DOHH2 (cell line): ENCODE measurements at regions not wholly inside any gene's neighbourhood (a gene's known extent, or its start where the extent isn't known, plus 50 kb on each side); places are given as distances from the start of the nearest gene placed in this dataset.

Experiments used
- H3F3A ChIP-seq: fragments of 200-600 bp; sonication (generic), shearing (Covaris generic); 2 replicates; pipeline ENCODE4 v1.6.0; 2016; ENCODE audit warnings: antibody characterized with exemption, mild to moderate bottlenecking; ENCODE audit not compliant: control insufficient read depth, insufficient read depth
- H3K27ac ChIP-seq: fragments of 200-600 bp; sonication (generic); 2 replicates; pipeline ENCODE4 v1.5.1; 2014; ENCODE audit warnings: low read depth, mild to moderate bottlenecking, low read length, moderate library complexity
- H3K27me3 ChIP-seq: fragments of 200-600 bp; sonication (generic); 2 replicates; pipeline ENCODE4 v1.6.1; 2014; ENCODE audit warnings: mild to moderate bottlenecking, low read length, mixed read lengths; ENCODE audit not compliant: control insufficient read depth
- H3K36me3 ChIP-seq: fragments of 200-600 bp; sonication (generic); 2 replicates; pipeline ENCODE4 v1.6.1; 2014; ENCODE audit warnings: mild to moderate bottlenecking, low read length, moderate library complexity, mixed read lengths; ENCODE audit not compliant: control insufficient read depth
- H3K4me1 ChIP-seq: fragments of 200-600 bp; sonication (generic); 2 replicates; pipeline ENCODE4 v1.6.1; 2014; ENCODE audit warnings: mild to moderate bottlenecking, low read length, mixed read lengths; ENCODE audit not compliant: control insufficient read depth
- H3K4me2 ChIP-seq: fragments of 200-600 bp; sonication (generic); 2 replicates; pipeline ENCODE4 v1.6.0; 2014; ENCODE audit warnings: mild to moderate bottlenecking, low read length, moderate library complexity
- H3K4me3 ChIP-seq: fragments of 200-600 bp; sonication (generic); 2 replicates; pipeline ENCODE4 v1.5.1; 2014; ENCODE audit warnings: mild to moderate bottlenecking, low read length, mixed read lengths
- H3K79me2 ChIP-seq: fragments of 200-600 bp; sonication (generic); 2 replicates; pipeline ENCODE4 v1.6.1; 2014; ENCODE audit warnings: mild to moderate bottlenecking, low read length, mixed read lengths; ENCODE audit not compliant: control insufficient read depth
- H3K9me2 ChIP-seq: fragments of 200-600 bp; sonication (generic); replicated peaks from 2 replicates; pipeline ENCODE4 v1.6.1; 2014; ENCODE audit warnings: mild to moderate bottlenecking, low read length, mixed read lengths; ENCODE audit not compliant: control insufficient read depth
- H3K9me3 ChIP-seq: fragments of 200-600 bp; sonication (generic); 2 replicates; pipeline ENCODE4 v1.6.1; 2014; ENCODE audit warnings: antibody characterized with exemption, low read length, mixed read lengths; ENCODE audit not compliant: control insufficient read depth, insufficient read depth
- H4K20me1 ChIP-seq: fragments of 200-600 bp; sonication (generic); 2 replicates; pipeline ENCODE4 v1.6.0; 2014; ENCODE audit warnings: low read depth, mild to moderate bottlenecking, antibody characterized with exemption, low read length, moderate library complexity; ENCODE audit not compliant: control insufficient read depth, insufficient read depth
- EZH2phosphoT487 ChIP-seq: fragments of 200-600 bp; sonication (generic); IDR thresholded peaks from 2 replicates; pipeline ENCODE4 v1.6.1; 2017; ENCODE audit warnings: borderline replicate concordance, mild to moderate bottlenecking, antibody characterized with exemption, low read length, moderate library complexity, mixed read lengths
- TF ChIP-seq, protein P1 (sequence below): fragments of 200-600 bp; sonication (generic); IDR thresholded peaks from one replicate; pipeline ENCODE4 v1.5.1; 2014; ENCODE audit warnings: antibody characterized with exemption, mild to moderate bottlenecking, low read depth, low read length; ENCODE audit not compliant: poor library complexity, severe bottlenecking

GRCh38 chr3:26193558-26193957, 403.7 kb downstream of the OXSM start:
- no peak for TF ChIP-seq EZH2phosphoT487
- TF ChIP-seq, protein P1, sequence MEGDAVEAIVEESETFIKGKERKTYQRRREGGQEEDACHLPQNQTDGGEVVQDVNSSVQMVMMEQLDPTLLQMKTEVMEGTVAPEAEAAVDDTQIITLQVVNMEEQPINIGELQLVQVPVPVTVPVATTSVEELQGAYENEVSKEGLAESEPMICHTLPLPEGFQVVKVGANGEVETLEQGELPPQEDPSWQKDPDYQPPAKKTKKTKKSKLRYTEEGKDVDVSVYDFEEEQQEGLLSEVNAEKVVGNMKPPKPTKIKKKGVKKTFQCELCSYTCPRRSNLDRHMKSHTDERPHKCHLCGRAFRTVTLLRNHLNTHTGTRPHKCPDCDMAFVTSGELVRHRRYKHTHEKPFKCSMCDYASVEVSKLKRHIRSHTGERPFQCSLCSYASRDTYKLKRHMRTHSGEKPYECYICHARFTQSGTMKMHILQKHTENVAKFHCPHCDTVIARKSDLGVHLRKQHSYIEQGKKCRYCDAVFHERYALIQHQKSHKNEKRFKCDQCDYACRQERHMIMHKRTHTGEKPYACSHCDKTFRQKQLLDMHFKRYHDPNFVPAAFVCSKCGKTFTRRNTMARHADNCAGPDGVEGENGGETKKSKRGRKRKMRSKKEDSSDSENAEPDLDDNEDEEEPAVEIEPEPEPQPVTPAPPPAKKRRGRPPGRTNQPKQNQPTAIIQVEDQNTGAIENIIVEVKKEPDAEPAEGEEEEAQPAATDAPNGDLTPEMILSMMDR = no peak
- H3K4me2 ChIP-seq = no peak overlapping the region
- H3K4me3 ChIP-seq = no peak overlapping the region
- no peaks in the 10 kb centered on the region for H3K4me1 ChIP-seq
- H4K20me1 ChIP-seq = no peaks in the 10 kb centered on the region
- no peaks in the 10 kb centered on the region for H3K79me2 ChIP-seq
- H3K9me2 ChIP-seq = no peaks in the 10 kb centered on the region
- H3K27ac ChIP-seq = no peak overlapping the region
- no peaks in the 10 kb centered on the region for H3K9me3 ChIP-seq
- H3K27me3 ChIP-seq = no peaks in the 10 kb centered on the region
- no peaks in the 10 kb centered on the region for H3K36me3 ChIP-seq
- no peaks in the 10 kb centered on the region for H3F3A ChIP-seq

GRCh38 chr3:26196781-26197180, 406.9 kb downstream of the OXSM start:
- Histone ChIP-seq H3K9me2 (no peaks in the 10 kb centered on the region), H4K20me1 (no peaks in the 10 kb centered on the region), H3K4me2 (no peak overlapping the region), H3F3A (no peaks in the 10 kb centered on the region), H3K4me3 (no peak overlapping the region), H3K9me3 (no peaks in the 10 kb centered on the region), H3K36me3 (no peaks in the 10 kb centered on the region), H3K4me1 (no peaks in the 10 kb centered on the region), H3K27ac (no peak overlapping the region), H3K27me3 (no peaks in the 10 kb centered on the region), H3K79me2 (no peaks in the 10 kb centered on the region)
- TF ChIP-seq EZH2phosphoT487 = no peak
- TF ChIP-seq, protein P1 = no peak

DNA sequence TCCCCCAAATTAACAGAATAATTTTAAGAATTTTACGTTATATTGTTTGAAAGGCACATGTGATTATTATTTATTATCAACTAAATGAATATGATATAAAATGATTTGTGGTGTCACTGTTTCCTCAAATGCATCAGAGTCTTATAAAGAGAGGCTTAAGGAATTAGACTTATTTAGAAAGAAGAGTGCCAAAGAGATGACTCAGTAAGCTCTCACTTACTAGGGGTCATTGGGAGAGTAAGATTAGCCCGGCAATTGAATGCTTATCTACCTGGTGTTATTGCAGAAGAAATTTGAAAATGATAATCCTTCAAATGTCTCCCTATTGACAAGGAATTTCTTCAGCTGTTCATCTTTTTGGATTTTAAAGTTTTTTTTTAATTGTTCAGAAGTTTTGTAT, 408.7 kb downstream of the OXSM start:
- H4K20me1 ChIP-seq = no peaks in the 10 kb centered on the region
- no peaks in the 10 kb centered on the region for H3K79me2 ChIP-seq
- H3K4me3 ChIP-seq = no peak overlapping the region
- no peaks in the 10 kb centered on the region for H3K4me1 ChIP-seq
- H3F3A ChIP-seq = no peaks in the 10 kb centered on the region
- no peak overlapping the region for H3K4me2 ChIP-seq
- no peak overlapping the region for H3K27ac ChIP-seq
- no peak for TF ChIP-seq EZH2phosphoT487
- TF ChIP-seq, protein P1 = no peak
- no peaks in the 10 kb centered on the region for H3K9me2 ChIP-seq
- H3K9me3 ChIP-seq = no peaks in the 10 kb centered on the region
- H3K27me3 ChIP-seq = no peaks in the 10 kb centered on the region
- H3K36me3 ChIP-seq = no peaks in the 10 kb centered on the region

DNA sequence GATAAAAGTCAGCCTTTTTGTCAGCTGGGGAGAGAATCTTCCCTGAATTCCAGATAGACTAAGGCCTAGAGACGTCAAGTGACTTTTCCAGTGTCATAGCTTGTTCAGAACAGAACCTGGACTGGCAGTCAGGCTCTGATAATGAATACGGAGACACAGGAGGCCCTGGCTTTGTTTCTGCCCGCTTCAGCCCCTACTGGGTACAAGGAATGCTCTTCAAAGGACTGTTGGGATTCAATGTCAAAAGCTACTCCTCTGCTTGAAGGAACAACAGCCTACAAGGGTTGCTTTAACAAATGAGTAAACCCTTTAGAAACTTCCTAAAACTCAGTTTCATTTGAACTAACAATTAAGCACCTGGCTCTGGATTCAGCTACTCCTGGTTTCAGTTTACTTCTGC, 412.3 kb downstream of the OXSM start:
- Histone ChIP-seq H3K9me3 (no peaks in the 10 kb centered on the region), H3K4me1 (no peaks in the 10 kb centered on the region), H3K27me3 (no peaks in the 10 kb centered on the region), H3K36me3 (no peaks in the 10 kb centered on the region), H3K9me2 (no peaks in the 10 kb centered on the region), H4K20me1 (no peaks in the 10 kb centered on the region), H3F3A (no peaks in the 10 kb centered on the region), H3K4me2 (no peak overlapping the region), H3K79me2 (no peaks in the 10 kb centered on the region), H3K4me3 (no peak overlapping the region), H3K27ac (no peak overlapping the region)
- TF ChIP-seq, protein P1 = no peak
- TF ChIP-seq EZH2phosphoT487 = no peak
